ENCODE measurements at regions not wholly inside any gene's neighbourhood (a gene's known extent, or its start where the extent isn't known, plus 50 kb on each side); places are given as distances from the start of the nearest gene placed in this dataset.

- no peak for ATAC-seq
Measured at GRCh38 chr14:51780741-51781140, 79.7 kb upstream of the GNG2 start.

GRCh38 chr14:51781381-51781780, 79.0 kb upstream of the GNG2 start:
- no peak for ATAC-seq

GRCh38 chr14:51782435-51782834, 78.0 kb upstream of the GNG2 start:
- ATAC-seq, result peak; percentile 52 to 68

GRCh38 chr14:51783765-51784164, 76.6 kb upstream of the GNG2 start:
- no peak for ATAC-seq

- no peak for ATAC-seq
Measured at GRCh38 chr14:51784466-51784865, 75.9 kb upstream of the GNG2 start.

- no peak for ATAC-seq
Measured at GRCh38 chr14:51786227-51786626, 74.2 kb upstream of the GNG2 start.

- ATAC-seq, result no peak
Measured at GRCh38 chr14:51787352-51787751, 73.1 kb upstream of the GNG2 start.

- ATAC-seq, result no peak
Measured at GRCh38 chr14:51789114-51789513, 71.3 kb upstream of the GNG2 start.

- ATAC-seq, result no peak
Measured at GRCh38 chr14:51789596-51789995, 70.8 kb upstream of the GNG2 start.

- no peak for ATAC-seq
Measured at GRCh38 chr14:51792809-51793208, 67.6 kb upstream of the GNG2 start.

GRCh38 chr14:51805541-51805940, 54.9 kb upstream of the GNG2 start:
- ATAC-seq, result no peak

GRCh38 chr14:51806026-51807023, 54.1 kb upstream of the GNG2 start:
- ATAC-seq, result no peak

- ATAC-seq, result no peak
Measured at GRCh38 chr14:51807356-51807755, 53.1 kb upstream of the GNG2 start.

Measured in activated CD4-positive, CD25-positive, alpha-beta regulatory T cell treated with anti-CD3 and anti-CD28 coated beads, Interleukin-2, amount 50 U/mL, for 24 hours (primary cell).